GM23338 (cell line): ENCODE measurements at regions not wholly inside any gene's neighbourhood (a gene's known extent, or its start where the extent isn't known, plus 50 kb on each side); places are given as distances from the start of the nearest gene placed in this dataset.

Experiments
- ATAC-seq: fragments of 200-7000 bp; cut with Tn5 transposase; 3 replicates; pipeline ENCODE4 v1.9.1; 2020
- DNase-seq: peaks from one replicate; pipeline ENCODE4 v3.0.0-alpha.2; 2015; ENCODE audit warnings: low spot score
- H2AFZ ChIP-seq: fragments of 200-600 bp; sonication (generic); 2 replicates; pipeline ENCODE4 v1.8.0; 2016; ENCODE audit warnings: antibody characterized with exemption, mild to moderate bottlenecking, moderate library complexity
- H3F3A ChIP-seq: fragments of 200-600 bp; sonication (generic); replicated peaks from 2 replicates; pipeline ENCODE4 v1.8.0; 2017; ENCODE audit warnings: antibody characterized with exemption, mixed run types, low read depth
- H3K27ac ChIP-seq: fragments of 200-600 bp; sonication (generic); 2 replicates; pipeline ENCODE4 v1.6.1; 2016; ENCODE audit warnings: low read depth
- H3K27me3 ChIP-seq: fragments of 200-600 bp; sonication (generic); 2 replicates; pipeline ENCODE4 v1.8.0; 2016; ENCODE audit warnings: mild to moderate bottlenecking, mixed run types, moderate library complexity; ENCODE audit not compliant: insufficient read depth
- H3K36me3 ChIP-seq: fragments of 200-600 bp; sonication (generic); 2 replicates; pipeline ENCODE4 v1.8.0; 2016; ENCODE audit warnings: mild to moderate bottlenecking; ENCODE audit not compliant: insufficient read depth
- H3K4me1 ChIP-seq: fragments of 200-600 bp; sonication (generic); 2 replicates; pipeline ENCODE4 v1.8.0; 2016; ENCODE audit warnings: mild to moderate bottlenecking, moderate library complexity; ENCODE audit not compliant: insufficient read depth
- H3K4me2 ChIP-seq: fragments of 200-600 bp; sonication (generic); 2 replicates; pipeline ENCODE4 v1.7.1; 2017; ENCODE audit warnings: mixed run types
- H3K4me3 ChIP-seq: fragments of 200-600 bp; sonication (generic); 2 replicates; pipeline ENCODE4 v1.6.1; 2016; ENCODE audit warnings: mixed run types
- H3K79me2 ChIP-seq: fragments of 200-600 bp; sonication (generic); replicated peaks from 2 replicates; pipeline ENCODE4 v1.8.0; 2017; ENCODE audit warnings: mild to moderate bottlenecking; ENCODE audit not compliant: insufficient read depth
- H3K9me2 ChIP-seq: fragments of 200-600 bp; sonication (generic); 2 replicates; pipeline ENCODE4 v1.8.0; 2017; ENCODE audit not compliant: insufficient read depth
- H4K20me1 ChIP-seq: fragments of 200-600 bp; sonication (generic); replicated peaks from 2 replicates; pipeline ENCODE4 v1.8.0; 2017; ENCODE audit warnings: mild to moderate bottlenecking; ENCODE audit not compliant: insufficient read depth
- H3K27ac Mint-ChIP-seq: 2 replicates; pipeline ENCODE4 v1.8.0; 2020; ENCODE audit warnings: inconsistent platforms, mild to moderate bottlenecking, moderate library complexity, mixed read lengths
- H3K27me3 Mint-ChIP-seq: 3 replicates; pipeline ENCODE4 v1.8.0; 2022; ENCODE audit warnings: low read depth, mild to moderate bottlenecking, moderate library complexity, mixed read lengths, inconsistent platforms; ENCODE audit not compliant: insufficient read depth, poor library complexity
- H3K36me3 Mint-ChIP-seq: 3 replicates; pipeline ENCODE4 v1.8.0; 2021; ENCODE audit warnings: low read depth, mild to moderate bottlenecking, inconsistent platforms, moderate library complexity, mixed read lengths
- H3K4me1 Mint-ChIP-seq: 3 replicates; pipeline ENCODE4 v1.8.0; 2020; ENCODE audit warnings: mild to moderate bottlenecking, inconsistent platforms, mixed read lengths
- H3K4me3 Mint-ChIP-seq: 3 replicates; pipeline ENCODE4 v1.8.0; 2021; ENCODE audit warnings: moderate library complexity, mild to moderate bottlenecking, inconsistent platforms, mixed read lengths
- H3K9me3 Mint-ChIP-seq: 3 replicates; pipeline ENCODE4 v1.8.0; 2020; ENCODE audit warnings: moderate library complexity, mild to moderate bottlenecking, inconsistent platforms, mixed read lengths
- CREB1 ChIP-seq: fragments of 250-450 bp; sonication (Bioruptor Pico); IDR thresholded peaks from 2 replicates; pipeline ENCODE4 v1.5.0; 2020; ENCODE audit warnings: low read depth, mild to moderate bottlenecking, moderate library complexity
- EZH2phosphoT487 ChIP-seq: fragments of 200-600 bp; sonication (generic); IDR thresholded peaks from one replicate; pipeline ENCODE4 v1.8.1; 2018; ENCODE audit warnings: antibody characterized with exemption; ENCODE audit not compliant: unreplicated experiment
- POLR2AphosphoS5 ChIP-seq: IDR thresholded peaks from 2 replicates; pipeline ENCODE4 v1.6.1; 2016; ENCODE audit warnings: antibody characterized with exemption, low read depth
- REST ChIP-seq: IDR thresholded peaks from one replicate; pipeline ENCODE4 v1.6.1; 2018; ENCODE audit warnings: antibody characterized with exemption; ENCODE audit not compliant: unreplicated experiment
- ZNF114 ChIP-seq: fragments of 250-450 bp; sonication (Bioruptor Pico); IDR thresholded peaks from 2 replicates; pipeline ENCODE4 v1.5.0; 2020; ENCODE audit warnings: mild to moderate bottlenecking, moderate library complexity
- ZNF331 ChIP-seq: fragments of 250-450 bp; sonication (Bioruptor Pico); IDR thresholded peaks from 2 replicates; pipeline ENCODE4 v1.5.0; 2020; ENCODE audit warnings: low read depth, mild to moderate bottlenecking, moderate library complexity
- ZNF462 ChIP-seq: fragments of 250-450 bp; sonication (Bioruptor Pico); IDR thresholded peaks from 2 replicates; pipeline ENCODE4 v1.5.0; 2020; ENCODE audit warnings: mild to moderate bottlenecking, moderate library complexity

- TF ChIP-seq ZNF462 (CRISPR knock-in tag) (no peak), CREB1 (CRISPR knock-in tag) (no peak)
These were observed 335.1 kb upstream of the OR4E1 start (continued) for GRCh38 chr14:22008766-22009165.

GRCh38 chr14:22007784-22008412, 334.3 kb upstream of the OR4E1 start:
- Mint-ChIP-seq H3K27ac (no peak overlapping the region), H3K9me3 (no peaks in the 10 kb centered on the region), H3K36me3 (no peaks in the 10 kb centered on the region), H3K4me1 (no peaks in the 10 kb centered on the region), H3K27me3 (peaks cover 1% of the 10 kb centered on the region), H3K4me3 (no peak overlapping the region)
- H4K20me1 ChIP-seq, result no peaks in the 10 kb centered on the region
- no peak overlapping the region for H3K4me2 ChIP-seq
- H3K36me3 ChIP-seq, result no peaks in the 10 kb centered on the region
- H3K27me3 ChIP-seq, result no peaks in the 10 kb centered on the region
- H3K4me1 ChIP-seq, result no peaks in the 10 kb centered on the region
- no peak for DNase-seq
- H3F3A ChIP-seq, result no peaks in the 10 kb centered on the region
- no peak overlapping the region for H3K27ac ChIP-seq
- no peaks in the 10 kb centered on the region for H3K79me2 ChIP-seq
- no peak overlapping the region for H3K4me3 ChIP-seq
- ATAC-seq, result no peak
- H3K9me2 ChIP-seq, result peaks cover 7% of the 10 kb centered on the region; the same call in 1 of the 2 replicates
- H2AFZ ChIP-seq, result no peak overlapping the region
- TF ChIP-seq ZNF114 (CRISPR knock-in tag) (no peak), POLR2AphosphoS5 (no peak)

GRCh38 chr14:22007363-22007762, 333.7 kb upstream of the OR4E1 start:
- Mint-ChIP-seq H3K9me3 (no peaks in the 10 kb centered on the region), H3K27me3 (peaks cover 1% of the 10 kb centered on the region), H3K36me3 (no peaks in the 10 kb centered on the region; the same call in 2 of the 3 replicates), H3K4me1 (no peaks in the 10 kb centered on the region; the same call in 2 of the 3 replicates), H3K27ac (no peak overlapping the region), H3K4me3 (no peak overlapping the region)
- DNase-seq, result no peak
- TF ChIP-seq ZNF114 (CRISPR knock-in tag) (no peak), REST (no peak), EZH2phosphoT487 (no peak), ZNF331 (CRISPR knock-in tag) (no peak)
- Histone ChIP-seq H2AFZ (no peak overlapping the region), H3K4me3 (no peak overlapping the region), H3K4me1 (no peaks in the 10 kb centered on the region), H3K27ac (no peak overlapping the region), H3K27me3 (no peaks in the 10 kb centered on the region), H3K9me2 (peaks cover 4% of the 10 kb centered on the region; the same call in 1 of the 2 replicates), H3K36me3 (no peaks in the 10 kb centered on the region), H3K4me2 (no peak overlapping the region), H3K79me2 (no peaks in the 10 kb centered on the region), H3F3A (no peaks in the 10 kb centered on the region), H4K20me1 (no peaks in the 10 kb centered on the region)
- no peak for ATAC-seq
